ENCODE measurements at regions not wholly inside any gene's neighbourhood (a gene's known extent, or its start where the extent isn't known, plus 50 kb on each side); places are given as distances from the start of the nearest gene placed in this dataset.

DNA sequence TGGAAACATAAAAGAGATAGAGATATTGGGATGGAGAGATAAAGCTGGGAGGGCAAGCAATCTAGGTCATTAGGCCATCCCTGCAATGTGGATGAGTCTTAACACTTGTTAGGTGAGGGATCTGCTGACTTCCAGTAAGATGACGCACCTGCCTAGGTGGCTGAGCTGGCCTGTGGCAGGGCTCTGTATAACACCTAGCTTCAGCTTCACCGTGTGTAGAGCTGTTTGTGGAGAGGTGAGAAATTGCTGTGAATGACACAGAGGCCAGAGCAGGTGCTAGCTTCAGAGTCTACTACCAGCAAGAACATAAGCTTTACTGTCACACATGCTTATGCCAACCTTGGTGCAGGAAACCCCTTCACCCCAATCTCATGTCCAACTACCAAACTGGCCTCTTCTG, 1010.0 kb downstream of the TYW1 start:
- Histone ChIP-seq H3K79me2 (ENCODE audit: control insufficient read depth, low read length) (no peaks in the 10 kb centered on the region), H3K9me3 (ENCODE audit: control insufficient read depth, insufficient read depth, low read length) (no peaks in the 10 kb centered on the region; the same call in 1 of the 2 replicates), H3K4me3 (ENCODE audit: low read length) (no peak overlapping the region), H3K36me3 (ENCODE audit: control insufficient read depth, low read length) (no peaks in the 10 kb centered on the region), H3K9me2 (replicated peaks; ENCODE audit: control insufficient read depth, low read length) (no peaks in the 10 kb centered on the region), H3K27ac (ENCODE audit: low read depth, low read length) (no peak overlapping the region), H3K4me1 (ENCODE audit: control insufficient read depth, low read length) (no peaks in the 10 kb centered on the region), H4K20me1 (ENCODE audit: control insufficient read depth, insufficient read depth, low read depth, low read length) (no peaks in the 10 kb centered on the region), H3K27me3 (ENCODE audit: control insufficient read depth, low read length) (no peaks in the 10 kb centered on the region), H3K4me2 (ENCODE audit: low read length) (no peak overlapping the region), H3F3A (ENCODE audit: control insufficient read depth, insufficient read depth) (no peaks in the 10 kb centered on the region)
- TF ChIP-seq EZH2phosphoT487 (IDR thresholded peaks at IDR 0.05; ENCODE audit: borderline replicate concordance, low read length): no peak
- no peak for TF ChIP-seq CTCF (IDR thresholded peaks at IDR 0.05; ENCODE audit: low read depth, low read length, poor library complexity, severe bottlenecking)

- TF ChIP-seq CTCF (IDR thresholded peaks at IDR 0.05; ENCODE audit: low read depth, low read length, poor library complexity, severe bottlenecking) (no peak), EZH2phosphoT487 (IDR thresholded peaks at IDR 0.05; ENCODE audit: borderline replicate concordance, low read length) (no peak)
- Histone ChIP-seq H3K4me1 (ENCODE audit: control insufficient read depth, low read length) (no peaks in the 10 kb centered on the region), H4K20me1 (ENCODE audit: control insufficient read depth, insufficient read depth, low read depth, low read length) (no peaks in the 10 kb centered on the region), H3K79me2 (ENCODE audit: control insufficient read depth, low read length) (no peaks in the 10 kb centered on the region), H3K4me3 (ENCODE audit: low read length) (no peak overlapping the region), H3K9me3 (ENCODE audit: control insufficient read depth, insufficient read depth, low read length) (no peaks in the 10 kb centered on the region; the same call in 1 of the 2 replicates), H3K36me3 (ENCODE audit: control insufficient read depth, low read length) (no peaks in the 10 kb centered on the region), H3K4me2 (ENCODE audit: low read length) (no peak overlapping the region), H3K9me2 (replicated peaks; ENCODE audit: control insufficient read depth, low read length) (no peaks in the 10 kb centered on the region), H3K27ac (ENCODE audit: low read depth, low read length) (no peak overlapping the region), H3K27me3 (ENCODE audit: control insufficient read depth, low read length) (no peaks in the 10 kb centered on the region), H3F3A (ENCODE audit: control insufficient read depth, insufficient read depth) (no peaks in the 10 kb centered on the region)
Measured at GRCh38 chr7:68009716-68010115, 1013.1 kb downstream of the TYW1 start.

DNA sequence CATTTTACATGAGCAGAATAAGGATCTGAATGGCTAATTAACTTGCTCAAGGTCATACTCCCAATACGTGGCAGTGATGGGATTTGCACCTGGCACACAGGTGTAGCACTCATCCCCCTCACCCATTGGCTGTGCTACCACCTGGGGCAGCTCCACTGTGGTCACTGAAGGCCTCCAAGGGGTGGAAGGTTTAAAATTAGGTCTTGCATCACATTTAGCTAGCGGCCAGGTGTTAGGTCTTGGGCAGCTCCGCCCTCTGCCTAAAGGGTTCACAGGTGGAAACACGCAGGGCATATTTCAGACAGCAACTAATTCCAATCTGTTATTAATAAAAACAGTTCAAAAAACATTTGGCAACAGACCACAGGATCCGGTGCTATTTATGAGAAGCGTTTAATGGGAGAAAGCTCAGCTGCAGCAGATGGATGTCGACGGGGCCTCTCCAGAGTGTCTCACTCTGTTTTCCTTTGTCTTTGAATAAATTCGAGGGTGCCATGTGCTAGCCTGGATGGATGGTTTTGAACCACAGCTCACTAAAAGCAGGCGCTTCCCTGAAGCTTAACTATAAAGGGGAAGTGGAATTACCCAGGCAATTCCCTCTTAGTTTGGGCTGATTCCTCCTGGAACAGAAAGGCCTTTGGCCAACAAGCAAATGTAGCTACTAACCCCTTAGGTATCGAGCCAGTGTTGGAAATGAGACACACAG, 1017.6 kb downstream of the TYW1 start:
- Histone ChIP-seq H3K27me3 (ENCODE audit: control insufficient read depth, low read length) (no peaks in the 10 kb centered on the region), H3K4me2 (ENCODE audit: low read length) (no peak overlapping the region), H3K36me3 (ENCODE audit: control insufficient read depth, low read length) (no peaks in the 10 kb centered on the region), H4K20me1 (ENCODE audit: control insufficient read depth, insufficient read depth, low read depth, low read length) (no peaks in the 10 kb centered on the region), H3F3A (ENCODE audit: control insufficient read depth, insufficient read depth) (no peaks in the 10 kb centered on the region), H3K4me3 (ENCODE audit: low read length) (no peak overlapping the region), H3K4me1 (ENCODE audit: control insufficient read depth, low read length) (no peaks in the 10 kb centered on the region), H3K9me2 (replicated peaks; ENCODE audit: control insufficient read depth, low read length) (no peaks in the 10 kb centered on the region), H3K79me2 (ENCODE audit: control insufficient read depth, low read length) (no peaks in the 10 kb centered on the region), H3K27ac (ENCODE audit: low read depth, low read length) (no peak overlapping the region), H3K9me3 (ENCODE audit: control insufficient read depth, insufficient read depth, low read length) (no peaks in the 10 kb centered on the region; the same call in 1 of the 2 replicates)
- no peak for TF ChIP-seq CTCF (IDR thresholded peaks at IDR 0.05; ENCODE audit: low read depth, low read length, poor library complexity, severe bottlenecking)
- no peak for TF ChIP-seq EZH2phosphoT487 (IDR thresholded peaks at IDR 0.05; ENCODE audit: borderline replicate concordance, low read length)

All from DOHH2 (cell line).